BJ (cell line): ENCODE measurements at regions not wholly inside any gene's neighbourhood (a gene's known extent, or its start where the extent isn't known, plus 50 kb on each side); places are given as distances from the start of the nearest gene placed in this dataset.

Experiments used
- CTCF ChIA-PET: fragments of 350-600 bp; formaldehyde crosslinking; extraction: SDS; loops from one replicate; lab custom pipeline; 2021; ENCODE audit warnings: antibody characterized with exemption, inconsistent platforms; lab: Yijun Ruan, JAX
- POLR2A ChIA-PET: fragments of 300-600 bp; sonication (Branson Sonifier 250); formaldehyde crosslinking; extraction: SDS; loops from one replicate; lab custom pipeline; 2021; ENCODE audit warnings: antibody characterized with exemption; lab: Charles Lee
- DNase-seq: peaks from one replicate; pipeline ENCODE4 v3.0.0-alpha.2; 2011; ENCODE audit warnings: low read depth
- H3K27me3 ChIP-seq: 2 replicates; pipeline ENCODE4 v1.6.0; 2011; ENCODE audit warnings: low read length; ENCODE audit not compliant: control insufficient read depth, insufficient read depth
- H3K36me3 ChIP-seq: 2 replicates; pipeline ENCODE4 v1.5.1; 2011; ENCODE audit warnings: low read length; ENCODE audit not compliant: control insufficient read depth, insufficient read depth
- H3K4me3 ChIP-seq: 2 replicates; pipeline ENCODE4 v1.5.1; 2011; ENCODE audit warnings: low read depth, mild to moderate bottlenecking, control low read depth, low read length
- CTCF ChIP-seq: IDR thresholded peaks from 2 replicates; pipeline ENCODE4 v1.5.1; 2011; ENCODE audit warnings: low read depth, mild to moderate bottlenecking, control low read depth, inconsistent platforms, low read length, moderate library complexity; ENCODE audit not compliant: insufficient read depth

- ChIA-PET CTCF (no interaction called here), POLR2A (no interaction called here)
- TF ChIP-seq CTCF: no peak
- no peak overlapping the region for H3K4me3 ChIP-seq
- no peaks in the 10 kb centered on the region; the same call in 1 of the 2 replicates for H3K27me3 ChIP-seq
- no peaks in the 10 kb centered on the region for H3K36me3 ChIP-seq
- no peak for DNase-seq
Measured at GRCh38 chr1:61531716-61532115, 193.2 kb downstream of the TM2D1 start.

DNA sequence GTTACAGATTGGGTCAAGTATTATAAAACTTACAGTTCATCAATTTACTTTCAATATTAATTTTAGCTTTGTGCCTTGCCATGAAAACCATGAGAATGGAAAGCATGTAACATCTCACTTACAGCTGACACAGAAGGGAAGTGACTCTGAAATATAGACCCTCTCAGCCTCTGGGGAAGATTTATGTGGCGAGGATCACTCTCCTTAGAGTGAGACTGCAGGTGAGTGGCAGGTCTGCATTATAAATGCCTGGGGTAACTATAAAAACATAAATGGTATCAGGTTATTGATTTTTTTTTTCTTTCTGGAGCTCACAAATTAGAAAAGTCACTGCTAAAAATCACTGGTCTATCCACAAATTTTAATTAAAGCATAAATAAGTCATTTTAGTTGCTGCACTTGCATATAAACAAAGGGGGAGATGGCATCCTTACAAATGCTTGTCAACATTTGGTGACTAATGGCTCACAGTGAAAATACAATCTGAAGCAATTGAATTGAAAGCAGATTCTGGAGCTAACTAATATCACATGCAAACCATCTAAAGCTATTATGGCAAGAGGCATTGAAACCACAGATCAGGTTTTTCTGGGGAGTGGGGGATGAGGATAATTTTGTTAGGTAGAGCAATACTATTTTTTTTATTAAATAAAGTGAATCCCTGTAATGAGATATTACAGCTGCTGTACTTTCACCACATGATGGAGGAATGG lies 200.9 kb downstream of the TM2D1 start:
- no peak overlapping the region for H3K4me3 ChIP-seq
- POLR2A ChIA-PET: no interaction called here
- no peaks in the 10 kb centered on the region; the same call in 1 of the 2 replicates for H3K27me3 ChIP-seq
- no peak for DNase-seq
- CTCF ChIA-PET: interaction anchor here (1.3 to 1.4 kb wide), 2 partner anchors 10 to 22 kb away, joined by 3 to 4 read pairs; no protein-coding TSS in a partner anchor
- no peak for TF ChIP-seq CTCF
- H3K36me3 ChIP-seq: no peaks in the 10 kb centered on the region

DNA sequence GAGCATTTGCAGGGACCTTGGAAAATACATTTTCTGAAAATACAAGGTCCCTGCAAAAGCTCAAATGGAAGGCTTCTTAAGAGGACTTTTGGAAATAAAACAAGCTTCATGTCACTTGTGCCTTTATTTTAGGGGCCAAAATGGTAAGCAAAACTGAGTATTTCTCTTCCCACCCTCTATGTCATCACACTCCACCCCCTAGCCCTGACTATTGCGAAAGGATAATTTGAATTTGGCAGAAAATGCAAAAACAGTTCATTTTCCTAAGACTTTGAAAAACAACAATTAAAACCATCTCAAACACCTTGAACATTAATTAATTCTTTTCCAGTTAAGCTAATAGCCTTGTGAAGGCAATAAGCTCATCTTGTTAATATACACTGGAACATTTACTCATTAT lies 201.7 kb downstream of the TM2D1 start:
- H3K27me3 ChIP-seq: no peaks in the 10 kb centered on the region; the same call in 1 of the 2 replicates
- POLR2A ChIA-PET: no interaction called here
- CTCF ChIA-PET: interaction anchor here (1.3 to 1.4 kb wide), 2 partner anchors 9 to 21 kb away, joined by 3 to 4 read pairs; no protein-coding TSS in a partner anchor
- H3K4me3 ChIP-seq: no peak overlapping the region
- no peak for TF ChIP-seq CTCF
- no peak for DNase-seq
- H3K36me3 ChIP-seq: no peaks in the 10 kb centered on the region

DNA sequence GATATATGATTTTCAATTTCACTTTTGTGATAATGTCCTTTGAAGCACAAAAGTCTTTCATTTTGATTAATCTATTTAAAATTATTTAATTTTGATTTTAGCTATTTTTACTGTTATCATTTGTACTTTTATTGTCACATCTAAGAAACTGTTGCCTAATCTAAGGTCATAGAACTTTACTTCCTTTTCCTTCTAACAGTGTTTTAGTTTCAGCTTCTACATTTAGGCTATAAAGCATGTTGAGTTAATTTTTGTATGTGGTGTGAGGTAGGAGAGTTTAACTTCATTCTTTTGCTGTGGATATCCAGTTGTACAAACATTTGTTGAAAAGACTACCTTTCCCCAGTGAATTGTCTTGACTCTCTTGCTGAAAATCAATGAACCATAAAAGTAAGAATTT lies 204.5 kb downstream of the TM2D1 start:
- ChIA-PET CTCF (no interaction called here), POLR2A (no interaction called here)
- H3K36me3 ChIP-seq: no peaks in the 10 kb centered on the region
- TF ChIP-seq CTCF: no peak
- H3K27me3 ChIP-seq: no peaks in the 10 kb centered on the region; the same call in 1 of the 2 replicates
- H3K4me3 ChIP-seq: no peak overlapping the region
- DNase-seq: no peak

DNA sequence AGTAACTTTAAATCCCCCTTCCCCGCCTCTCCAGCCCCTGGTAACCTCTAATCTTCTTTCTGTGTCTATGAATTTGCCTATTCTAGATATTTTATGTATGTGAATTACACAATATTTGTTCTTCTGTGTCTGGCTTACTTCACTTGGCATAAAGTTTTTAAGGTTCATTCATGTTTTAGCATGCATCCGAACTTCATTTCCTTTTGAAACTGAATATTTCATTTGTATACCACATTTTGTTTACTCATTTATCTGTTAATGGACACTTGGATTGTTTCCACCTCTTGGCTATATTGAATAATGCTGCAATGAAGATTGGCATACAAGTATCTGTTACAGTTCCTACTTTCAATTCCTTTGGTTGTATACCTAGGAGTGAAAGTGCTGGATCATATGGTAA lies 205.3 kb downstream of the TM2D1 start:
- no peak overlapping the region for H3K4me3 ChIP-seq
- no peak for DNase-seq
- ChIA-PET POLR2A (no interaction called here), CTCF (no interaction called here)
- TF ChIP-seq CTCF: no peak
- no peaks in the 10 kb centered on the region for H3K36me3 ChIP-seq
- no peaks in the 10 kb centered on the region; the same call in 1 of the 2 replicates for H3K27me3 ChIP-seq
